ENCODE measurements at regions not wholly inside any gene's neighbourhood (a gene's known extent, or its start where the extent isn't known, plus 50 kb on each side); places are given as distances from the start of the nearest gene placed in this dataset.

- no peak for TF ChIP-seq AHDC1 (CRISPR knock-in tag; IDR thresholded peaks at IDR 0.05; ENCODE audit: borderline replicate concordance)
- TF ChIP-seq CREM (IDR thresholded peaks at IDR 0.05): no peak
- TF ChIP-seq CREM (CRISPR knock-in tag; IDR thresholded peaks at IDR 0.05): no peak
Observed at GRCh38 chr4:128604204-128604603, 205.3 kb upstream of the JADE1 start (continued).

GRCh38 chr4:128603081-128603480 lies 206.4 kb upstream of the JADE1 start:
- Histone ChIP-seq H4K20me1 (ENCODE audit: insufficient read depth, low read length) (no peaks in the 10 kb centered on the region), H3K4me3 (replicated peaks in 1 of 3; ENCODE audit: insufficient read depth in 1 of 3, low read depth in 2 of 3, low read length in 3 of 3) (no peak overlapping the region), H3K27me3 (ENCODE audit: control insufficient read depth in 1 of 2, insufficient read depth in 2 of 2, low read length in 2 of 2) (no peaks in the 10 kb centered on the region), H3K79me2 (ENCODE audit: insufficient read depth, low read length) (no peaks in the 10 kb centered on the region), H3K4me1 (ENCODE audit: insufficient read depth, low read length) (peaks cover 31% of the 10 kb centered on the region), H3K9ac (ENCODE audit: insufficient read depth, low read depth, low read length) (no peak overlapping the region), H3K9me3 (ENCODE audit: low read length) (no peaks in the 10 kb centered on the region), H3K36me3 (replicated peaks in 1 of 2; ENCODE audit: control insufficient read depth in 1 of 2, insufficient read depth in 2 of 2, low read length in 2 of 2) (no peaks in the 10 kb centered on the region), H3K27ac (ENCODE audit: extremely low read length, insufficient read depth, low read length) (no peak overlapping the region), H2AFZ (ENCODE audit: low read length) (no peak overlapping the region), H3K4me2 (ENCODE audit: low read depth, low read length) (no peak overlapping the region)
- ChIA-PET POLR2A (no interaction called here), CTCF (ENCODE audit: low intra/inter-chr PET ratio, low total read pairs) (no interaction called here)
- intact Hi-C loops (cut with micrococcal nuclease; ENCODE audit: unreplicated experiment): no loop called here
- DNase-seq (ENCODE audit: low spot score) (no peak), FAIRE-seq (no peak), ATAC-seq (no peak)
- 70% methylated on average over 2 of the region's 2 CpGs for WGBS (ENCODE audit: low lambda C conversion rate)
- BruUV-seq (replicated peaks): no TSS peak
- in situ Hi-C loops (cut with HindIII; ENCODE audit: extremely low pct_ligation_motif_present, low pct_unique_long_range_greater_than_20kb): no loop called here
- TF ChIP-seq ZNF687 (CRISPR knock-in tag; IDR thresholded peaks at IDR 0.05) (no peak), ZNF781 (CRISPR knock-in tag; IDR thresholded peaks at IDR 0.05; ENCODE audit: borderline replicate concordance, not compliant biosample characterization) (no peak), RBM22 (optimal IDR thresholded peaks at IDR 0.05; ENCODE audit: low read length) (no peak), THAP8 (CRISPR knock-in tag; IDR thresholded peaks at IDR 0.05; ENCODE audit: borderline replicate concordance) (no peak), ARID3A (IDR thresholded peaks at IDR 0.05; ENCODE audit: low read depth, low read length) (no peak), ZBTB26 (CRISPR knock-in tag; IDR thresholded peaks at IDR 0.05; ENCODE audit: borderline replicate concordance) (no peak), DNMT3B (CRISPR knock-in tag; conservative IDR thresholded peaks at IDR 0.05) (no peak)

Data from HepG2 (cell line).